NCI-H2107 treated with DMSO at 0.1 percent for 48 hours (cell line): ENCODE measurements at regions not wholly inside any gene's neighbourhood (a gene's known extent, or its start where the extent isn't known, plus 50 kb on each side); places are given as distances from the start of the nearest gene placed in this dataset.

Experiments used
- DNase-seq: peaks from one replicate; lab custom pipeline; 2025; ENCODE audit not compliant: unreplicated experiment; lab: John Stamatoyannopoulos, UW

GRCh38 chr3:194738254-194739093 lies 52.8 kb downstream of the FAM43A start:
- DNase-seq = no peak

GRCh38 chr3:194739498-194740284 lies 54.0 kb downstream of the FAM43A start:
- no peak for DNase-seq

- no peak for DNase-seq
Measured at GRCh38 chr3:194740859-194741491, 55.3 kb downstream of the FAM43A start.

GRCh38 chr3:194741916-194742315 lies 56.2 kb downstream of the FAM43A start:
- no peak for DNase-seq

GRCh38 chr3:194744826-194745225 lies 59.1 kb downstream of the FAM43A start:
- no peak for DNase-seq

GRCh38 chr3:194745422-194746184 lies 59.9 kb downstream of the FAM43A start:
- DNase-seq = no peak

- DNase-seq = no peak
Measured at GRCh38 chr3:194748225-194748624, 62.5 kb downstream of the FAM43A start.

- DNase-seq = no peak
Measured at GRCh38 chr3:194749631-194750490, 64.2 kb downstream of the FAM43A start.

GRCh38 chr3:194750491-194750828 lies 64.8 kb downstream of the FAM43A start:
- peak; percentile 96 for DNase-seq

GRCh38 chr3:194755671-194756459 lies 70.2 kb downstream of the FAM43A start:
- no peak for DNase-seq

- no peak for DNase-seq
Measured at GRCh38 chr3:194756460-194756779, 70.7 kb downstream of the FAM43A start.

- peak; percentile 42 for DNase-seq
Measured at GRCh38 chr3:194756791-194757325, 71.2 kb downstream of the FAM43A start.

- DNase-seq = no peak
Measured at GRCh38 chr3:194757647-194758061, 72.0 kb downstream of the FAM43A start.

- no peak for DNase-seq
Measured at GRCh38 chr3:194758716-194759115, 73.0 kb downstream of the FAM43A start.

GRCh38 chr3:194760494-194761137 lies 74.9 kb downstream of the FAM43A start:
- peak; percentile 39 for DNase-seq

- DNase-seq = peak; percentile 99
Measured at GRCh38 chr3:194761384-194761783, 75.7 kb downstream of the FAM43A start.

GRCh38 chr3:194766845-194767244 lies 81.2 kb downstream of the FAM43A start:
- DNase-seq = no peak

GRCh38 chr3:194767446-194768207 lies 81.9 kb downstream of the FAM43A start:
- DNase-seq = no peak
